ENCODE measurements at regions not wholly inside any gene's neighbourhood (a gene's known extent, or its start where the extent isn't known, plus 50 kb on each side); places are given as distances from the start of the nearest gene placed in this dataset.

GRCh38 chr5:5772202-5772601, 349.7 kb downstream of the ICE1 start:
- Histone ChIP-seq H3K36me3 (ENCODE audit: low read depth) (no peaks in the 10 kb centered on the region), H3K4me1 (ENCODE audit: insufficient read depth, poor library complexity, severe bottlenecking) (no peaks in the 10 kb centered on the region), H3K4me3 (ENCODE audit: severe bottlenecking) (no peak overlapping the region), H3K9me3 (ENCODE audit: severe bottlenecking) (no peaks in the 10 kb centered on the region), H3K27ac (ENCODE audit: poor library complexity, severe bottlenecking) (no peak overlapping the region), H3K27me3 (ENCODE audit: insufficient read depth, poor library complexity, severe bottlenecking) (peaks cover 21% of the 10 kb centered on the region)
- DNase-seq (ENCODE audit: low spot score) (no peak), ATAC-seq (ENCODE audit: low read depth) (no peak)
- TF ChIP-seq CTCF (IDR thresholded peaks at IDR 0.05; ENCODE audit: poor library complexity, severe bottlenecking), result no peak

GRCh38 chr5:5770825-5771224, 348.3 kb downstream of the ICE1 start:
- Histone ChIP-seq H3K9me3 (ENCODE audit: severe bottlenecking) (no peaks in the 10 kb centered on the region), H3K4me3 (ENCODE audit: severe bottlenecking) (no peak overlapping the region), H3K4me1 (ENCODE audit: insufficient read depth, poor library complexity, severe bottlenecking) (no peaks in the 10 kb centered on the region), H3K27ac (ENCODE audit: poor library complexity, severe bottlenecking) (no peak overlapping the region), H3K27me3 (ENCODE audit: insufficient read depth, poor library complexity, severe bottlenecking) (peaks cover 30% of the 10 kb centered on the region), H3K36me3 (ENCODE audit: low read depth) (no peaks in the 10 kb centered on the region)
- TF ChIP-seq CTCF (IDR thresholded peaks at IDR 0.05; ENCODE audit: poor library complexity, severe bottlenecking), result no peak
- no peak for DNase-seq (ENCODE audit: low spot score)
- no peak for ATAC-seq (ENCODE audit: low read depth)

- no peak for ATAC-seq (ENCODE audit: low read depth)
- H3K9me3 ChIP-seq (ENCODE audit: severe bottlenecking), result no peaks in the 10 kb centered on the region
- H3K27ac ChIP-seq (ENCODE audit: poor library complexity, severe bottlenecking), result no peak overlapping the region
- H3K27me3 ChIP-seq (ENCODE audit: insufficient read depth, poor library complexity, severe bottlenecking), result peaks cover 33% of the 10 kb centered on the region
- no peak overlapping the region for H3K4me3 ChIP-seq (ENCODE audit: severe bottlenecking)
- H3K4me1 ChIP-seq (ENCODE audit: insufficient read depth, poor library complexity, severe bottlenecking), result no peaks in the 10 kb centered on the region
- no peak for TF ChIP-seq CTCF (IDR thresholded peaks at IDR 0.05; ENCODE audit: poor library complexity, severe bottlenecking)
- no peaks in the 10 kb centered on the region for H3K36me3 ChIP-seq (ENCODE audit: low read depth)
- no peak for DNase-seq (ENCODE audit: low spot score)
Observed at GRCh38 chr5:5767286-5767928, 344.9 kb downstream of the ICE1 start.

GRCh38 chr5:5765066-5765850, 342.8 kb downstream of the ICE1 start:
- DNase-seq (ENCODE audit: low spot score), result no peak
- Histone ChIP-seq H3K27me3 (ENCODE audit: insufficient read depth, poor library complexity, severe bottlenecking) (peaks cover 33% of the 10 kb centered on the region), H3K4me1 (ENCODE audit: insufficient read depth, poor library complexity, severe bottlenecking) (no peaks in the 10 kb centered on the region), H3K4me3 (ENCODE audit: severe bottlenecking) (no peak overlapping the region), H3K9me3 (ENCODE audit: severe bottlenecking) (no peaks in the 10 kb centered on the region), H3K27ac (ENCODE audit: poor library complexity, severe bottlenecking) (no peak overlapping the region), H3K36me3 (ENCODE audit: low read depth) (no peaks in the 10 kb centered on the region)
- TF ChIP-seq CTCF (IDR thresholded peaks at IDR 0.05; ENCODE audit: poor library complexity, severe bottlenecking), result no peak
- ATAC-seq (ENCODE audit: low read depth), result no peak

GRCh38 chr5:5764246-5764645, 341.8 kb downstream of the ICE1 start:
- DNase-seq (ENCODE audit: low spot score) (no peak), ATAC-seq (ENCODE audit: low read depth) (no peak)

More at GRCh38 chr5:5764246-5764645, 341.8 kb downstream of the ICE1 start:
- Histone ChIP-seq H3K27me3 (ENCODE audit: insufficient read depth, poor library complexity, severe bottlenecking) (peaks cover 32% of the 10 kb centered on the region), H3K9me3 (ENCODE audit: severe bottlenecking) (no peaks in the 10 kb centered on the region), H3K4me3 (ENCODE audit: severe bottlenecking) (no peak overlapping the region), H3K36me3 (ENCODE audit: low read depth) (no peaks in the 10 kb centered on the region), H3K27ac (ENCODE audit: poor library complexity, severe bottlenecking) (no peak overlapping the region), H3K4me1 (ENCODE audit: insufficient read depth, poor library complexity, severe bottlenecking) (no peaks in the 10 kb centered on the region)
- TF ChIP-seq CTCF (IDR thresholded peaks at IDR 0.05; ENCODE audit: poor library complexity, severe bottlenecking), result no peak
